Peyer's patch (tissue), 4 donors: ENCODE measurements at regions not wholly inside any gene's neighbourhood (a gene's known extent, or its start where the extent isn't known, plus 50 kb on each side); places are given as distances from the start of the nearest gene placed in this dataset.

Experiments used
- CTCF ChIP-seq, 6 experiments: fragments of 450-650 bp in 4 of 6; fragments of 200-600 bp in 2 of 6; sonication (generic) in 1 of 6; IDR thresholded peaks; one replicate each; pipeline ENCODE4 v1.5.1; 2017 to 2019; ENCODE audit warnings: antibody characterized with exemption in 6 of 6, mild to moderate bottlenecking in 3 of 6, moderate library complexity in 1 of 6
- POLR2A ChIP-seq, 2 donors: fragments of 450-650 bp; IDR thresholded peaks; one replicate each; pipeline ENCODE4 v1.5.1; 2017; ENCODE audit warnings: antibody characterized with exemption in 2 of 2, mild to moderate bottlenecking in 2 of 2, moderate library complexity in 2 of 2

GRCh38 chr4:11843927-11844326 is 415.2 kb upstream of the HS3ST1 start:
- TF ChIP-seq CTCF (IDR thresholded peaks at IDR 0.05) (no peak), POLR2A (IDR thresholded peaks at IDR 0.05) (no peak)
